IPS-20b (cell line): ENCODE measurements at regions not wholly inside any gene's neighbourhood (a gene's known extent, or its start where the extent isn't known, plus 50 kb on each side); places are given as distances from the start of the nearest gene placed in this dataset.

Experiments used
- H3K27ac ChIP-seq: one replicate; pipeline ENCODE4 v1.5.1; 2013; ENCODE audit warnings: low read length
- H3K27me3 ChIP-seq: 2 replicates; pipeline ENCODE4 v1.6.1; 2013; ENCODE audit warnings: mild to moderate bottlenecking, low read length, inconsistent platforms; ENCODE audit not compliant: insufficient read depth
- H3K36me3 ChIP-seq: 2 replicates; pipeline ENCODE4 v1.6.1; 2013; ENCODE audit warnings: low read depth, mild to moderate bottlenecking, inconsistent platforms, low read length, moderate library complexity; ENCODE audit not compliant: insufficient read depth
- H3K4me1 ChIP-seq: 2 replicates; pipeline ENCODE4 v1.6.1; 2013; ENCODE audit warnings: mild to moderate bottlenecking, control low read depth, inconsistent platforms, low read length, moderate library complexity; ENCODE audit not compliant: insufficient read depth
- H3K4me3 ChIP-seq: 2 replicates; pipeline ENCODE4 v1.5.1; 2013; ENCODE audit warnings: mild to moderate bottlenecking, low read length, inconsistent platforms
- H3K9ac ChIP-seq: 2 replicates; pipeline ENCODE4 v1.6.1; 2013; ENCODE audit warnings: low read depth, mild to moderate bottlenecking, inconsistent platforms, low read length, moderate library complexity
- H3K9me3 ChIP-seq: 2 replicates; pipeline ENCODE4 v1.6.1; 2013; ENCODE audit warnings: mild to moderate bottlenecking, low read depth, low read length, inconsistent platforms; ENCODE audit not compliant: insufficient read depth

GRCh38 chr9:108511307-108511706 lies 344.5 kb downstream of the ACTL7B start:
- no peaks in the 10 kb centered on the region for H3K27me3 ChIP-seq
- no peaks in the 10 kb centered on the region for H3K9me3 ChIP-seq
- no peak overlapping the region for H3K27ac ChIP-seq
- no peak overlapping the region for H3K4me3 ChIP-seq
- no peak overlapping the region for H3K9ac ChIP-seq
- H3K36me3 ChIP-seq = no peaks in the 10 kb centered on the region
- no peaks in the 10 kb centered on the region for H3K4me1 ChIP-seq

GRCh38 chr9:108496846-108497245 lies 358.9 kb downstream of the ACTL7B start:
- Histone ChIP-seq H3K27me3 (no peaks in the 10 kb centered on the region), H3K36me3 (no peaks in the 10 kb centered on the region), H3K9me3 (peaks cover 16% of the 10 kb centered on the region), H3K4me3 (no peak overlapping the region), H3K9ac (no peak overlapping the region), H3K27ac (no peak overlapping the region), H3K4me1 (no peaks in the 10 kb centered on the region)

GRCh38 chr9:108489567-108489966 lies 366.2 kb downstream of the ACTL7B start:
- H3K4me1 ChIP-seq = no peaks in the 10 kb centered on the region
- H3K36me3 ChIP-seq = no peaks in the 10 kb centered on the region
- no peaks in the 10 kb centered on the region for H3K27me3 ChIP-seq
- H3K9me3 ChIP-seq = no peaks in the 10 kb centered on the region
- no peak overlapping the region for H3K4me3 ChIP-seq
- no peak overlapping the region for H3K9ac ChIP-seq
- no peak overlapping the region for H3K27ac ChIP-seq

- no peaks in the 10 kb centered on the region for H3K4me1 ChIP-seq
- H3K27me3 ChIP-seq = no peaks in the 10 kb centered on the region
- H3K4me3 ChIP-seq = no peak overlapping the region
- H3K27ac ChIP-seq = no peak overlapping the region
- no peak overlapping the region for H3K9ac ChIP-seq
- H3K9me3 ChIP-seq = no peaks in the 10 kb centered on the region
- H3K36me3 ChIP-seq = no peaks in the 10 kb centered on the region
Observed at GRCh38 chr9:108486831-108487230, 369.0 kb downstream of the ACTL7B start.

- H3K27me3 ChIP-seq = no peaks in the 10 kb centered on the region
- H3K27ac ChIP-seq = no peak overlapping the region
- H3K9me3 ChIP-seq = no peaks in the 10 kb centered on the region
- H3K4me3 ChIP-seq = no peak overlapping the region
- no peaks in the 10 kb centered on the region for H3K36me3 ChIP-seq
- no peak overlapping the region for H3K9ac ChIP-seq
- H3K4me1 ChIP-seq = no peaks in the 10 kb centered on the region
Observed at GRCh38 chr9:108484468-108484867, 371.3 kb downstream of the ACTL7B start.

- H3K9ac ChIP-seq = no peak overlapping the region
- no peak overlapping the region for H3K27ac ChIP-seq
- H3K4me3 ChIP-seq = no peak overlapping the region
- no peaks in the 10 kb centered on the region for H3K27me3 ChIP-seq
- no peaks in the 10 kb centered on the region for H3K36me3 ChIP-seq
- no peaks in the 10 kb centered on the region for H3K4me1 ChIP-seq
- H3K9me3 ChIP-seq = no peaks in the 10 kb centered on the region
Observed at GRCh38 chr9:108483676-108484075, 372.1 kb downstream of the ACTL7B start.

GRCh38 chr9:108479989-108480652 lies 375.7 kb downstream of the ACTL7B start:
- Histone ChIP-seq H3K4me1 (no peaks in the 10 kb centered on the region), H3K27ac (no peak overlapping the region), H3K4me3 (no peak overlapping the region), H3K9ac (no peak overlapping the region), H3K27me3 (no peaks in the 10 kb centered on the region), H3K36me3 (no peaks in the 10 kb centered on the region), H3K9me3 (no peaks in the 10 kb centered on the region)

GRCh38 chr9:108478431-108479332 lies 377.1 kb downstream of the ACTL7B start:
- Histone ChIP-seq H3K9ac (no peak overlapping the region), H3K9me3 (no peaks in the 10 kb centered on the region), H3K4me3 (no peak overlapping the region), H3K4me1 (peaks cover 3% of the 10 kb centered on the region; the same call in 1 of the 2 replicates), H3K27me3 (no peaks in the 10 kb centered on the region), H3K36me3 (no peaks in the 10 kb centered on the region), H3K27ac (no peak overlapping the region)

GRCh38 chr9:108477529-108478006 lies 378.2 kb downstream of the ACTL7B start:
- no peak overlapping the region for H3K4me3 ChIP-seq
- no peak overlapping the region for H3K9ac ChIP-seq
- H3K4me1 ChIP-seq = peaks cover 4% of the 10 kb centered on the region; the same call in 1 of the 2 replicates
- no peaks in the 10 kb centered on the region for H3K27me3 ChIP-seq
- H3K36me3 ChIP-seq = no peaks in the 10 kb centered on the region
- no peaks in the 10 kb centered on the region for H3K9me3 ChIP-seq
- H3K27ac ChIP-seq = no peak overlapping the region

GRCh38 chr9:108476574-108476973 lies 379.2 kb downstream of the ACTL7B start:
- H3K4me1 ChIP-seq = peaks cover 4% of the 10 kb centered on the region; the same call in 1 of the 2 replicates

GRCh38 chr9:108475813-108476212 lies 380.0 kb downstream of the ACTL7B start:
- no peak overlapping the region for H3K27ac ChIP-seq
- no peaks in the 10 kb centered on the region for H3K9me3 ChIP-seq
- no peak overlapping the region for H3K4me3 ChIP-seq
- H3K27me3 ChIP-seq = no peaks in the 10 kb centered on the region
- no peak overlapping the region for H3K9ac ChIP-seq
- no peaks in the 10 kb centered on the region for H3K36me3 ChIP-seq
- H3K4me1 ChIP-seq = peaks cover 4% of the 10 kb centered on the region; the same call in 1 of the 2 replicates

More at GRCh38 chr9:108476574-108476973, 379.2 kb downstream of the ACTL7B start:
- Histone ChIP-seq H3K27ac (no peak overlapping the region), H3K36me3 (no peaks in the 10 kb centered on the region), H3K4me3 (no peak overlapping the region), H3K9ac (no peak overlapping the region), H3K9me3 (no peaks in the 10 kb centered on the region), H3K27me3 (no peaks in the 10 kb centered on the region)

GRCh38 chr9:108474356-108474755 lies 381.4 kb downstream of the ACTL7B start:
- no peaks in the 10 kb centered on the region for H3K27me3 ChIP-seq
- H3K9ac ChIP-seq = no peak overlapping the region
- no peaks in the 10 kb centered on the region for H3K9me3 ChIP-seq
- H3K27ac ChIP-seq = no peak overlapping the region
- H3K36me3 ChIP-seq = no peaks in the 10 kb centered on the region
- H3K4me1 ChIP-seq = peaks cover 4% of the 10 kb centered on the region; the same call in 1 of the 2 replicates
- no peak overlapping the region for H3K4me3 ChIP-seq
